Hematopoietic multipotent progenitor cell treated with erythropoietin and hydrocortisone succinate and interleukin-3 and kit ligand, for 6 days (in vitro differentiated cells): ENCODE measurements at regions not wholly inside any gene's neighbourhood (a gene's known extent, or its start where the extent isn't known, plus 50 kb on each side); places are given as distances from the start of the nearest gene placed in this dataset.
A peak's percentile ranks its signal among the peaks of the same experiment; 100 is the strongest.
"Not testable (repeated sequence)": the region's sequence is repeated elsewhere in the genome, so short reads cannot be mapped to it uniquely, and the experiment has no call there.

ENCODE experiments used
- DNase-seq: peaks from one replicate; pipeline ENCODE4 v3.0.0-alpha.2; 2015

GRCh38 chr2:115904516-115904915 is 1462.1 kb downstream of the DPP10 start:
- no peak for DNase-seq

GRCh38 chr2:115908731-115909130 is 1466.3 kb downstream of the DPP10 start:
- DNase-seq: no peak

GRCh38 chr2:115910270-115910669 is 1467.8 kb downstream of the DPP10 start:
- peak; percentile 0 for DNase-seq

GRCh38 chr2:115913921-115914320 is 1471.5 kb downstream of the DPP10 start:
- DNase-seq: no peak

GRCh38 chr2:115921541-115921940 is 1479.1 kb downstream of the DPP10 start:
- no peak for DNase-seq

GRCh38 chr2:115939902-115940301 is 1497.5 kb downstream of the DPP10 start:
- no peak for DNase-seq

GRCh38 chr2:115942800-115943199 is 1500.4 kb downstream of the DPP10 start:
- DNase-seq: no peak

- DNase-seq: no peak
These were observed 1503.9 kb downstream of the DPP10 start for GRCh38 chr2:115946341-115946740.

- DNase-seq: no peak
These were observed 1504.5 kb downstream of the DPP10 start for GRCh38 chr2:115946891-115947290.

- no peak for DNase-seq
These were observed 1534.5 kb downstream of the DPP10 start for GRCh38 chr2:115976916-115977315.

- no peak for DNase-seq
These were observed 1556.6 kb downstream of the DPP10 start for GRCh38 chr2:115999039-115999438.

- DNase-seq: no peak
These were observed 1580.6 kb downstream of the DPP10 start for GRCh38 chr2:116023026-116023425.

GRCh38 chr2:116038758-116039157 is 1596.3 kb downstream of the DPP10 start:
- not testable (repeated sequence) for DNase-seq

GRCh38 chr2:116042530-116042929 is 1600.1 kb downstream of the DPP10 start:
- DNase-seq: no peak

GRCh38 chr2:116057538-116057937 is 1615.1 kb downstream of the DPP10 start:
- DNase-seq: no peak

- DNase-seq: no peak
These were observed 1618.6 kb downstream of the DPP10 start for GRCh38 chr2:116061023-116061422.

- DNase-seq: no peak
These were observed 1631.3 kb downstream of the DPP10 start for GRCh38 chr2:116073731-116074130.

GRCh38 chr2:116074161-116074560 is 1631.7 kb downstream of the DPP10 start:
- no peak for DNase-seq

- DNase-seq: no peak
These were observed 1645.8 kb downstream of the DPP10 start for GRCh38 chr2:116088236-116088635.

GRCh38 chr2:116094196-116094595 is 1651.8 kb downstream of the DPP10 start:
- DNase-seq: no peak

GRCh38 chr2:116095636-116096035 is 1653.2 kb downstream of the DPP10 start:
- no peak for DNase-seq

GRCh38 chr2:116098049-116098448 is 1655.6 kb downstream of the DPP10 start:
- DNase-seq: no peak

- no peak for DNase-seq
These were observed 1667.0 kb downstream of the DPP10 start for GRCh38 chr2:116109471-116109870.

GRCh38 chr2:116117845-116118244 is 1675.4 kb downstream of the DPP10 start:
- DNase-seq: no peak

- DNase-seq: no peak
These were observed 1681.7 kb upstream of the DDX18 start for GRCh38 chr2:116132833-116133232.

- no peak for DNase-seq
These were observed 1681.0 kb upstream of the DDX18 start for GRCh38 chr2:116133381-116133942.
